GM18951 (cell line): ENCODE measurements at regions not wholly inside any gene's neighbourhood (a gene's known extent, or its start where the extent isn't known, plus 50 kb on each side); places are given as distances from the start of the nearest gene placed in this dataset.
A peak's percentile ranks its signal among the peaks of the same experiment; 100 is the strongest.

Experiments used
- POLR2A ChIP-seq: IDR thresholded peaks from 4 replicates; pipeline ENCODE4 v1.6.1; 2011; ENCODE audit warnings: mild to moderate bottlenecking; ENCODE audit not compliant: insufficient read length, insufficient read depth; ENCODE audit errors: extremely low read depth
- in situ Hi-C: fragments of 300-500 bp; cut with MboI; formaldehyde crosslinking; loops from one replicate; pipeline ENCODE4 v1.12.0; 2022; ENCODE audit warnings: low sequenced_read_pairs, mixed read lengths, inconsistent platforms; ENCODE audit not compliant: unreplicated experiment

- TF ChIP-seq POLR2A = no peak
- in situ Hi-C loops = no loop called here
These were observed 275.3 kb downstream of the PARN start for GRCh38 chr16:14354561-14355351.

GRCh38 chr16:14353340-14353739, 276.7 kb downstream of the PARN start:
- no peak for TF ChIP-seq POLR2A
- in situ Hi-C loops = no loop called here

GRCh38 chr16:14351647-14352046, 278.4 kb downstream of the PARN start:
- no peak for TF ChIP-seq POLR2A
- in situ Hi-C loops = no loop called here

DNA sequence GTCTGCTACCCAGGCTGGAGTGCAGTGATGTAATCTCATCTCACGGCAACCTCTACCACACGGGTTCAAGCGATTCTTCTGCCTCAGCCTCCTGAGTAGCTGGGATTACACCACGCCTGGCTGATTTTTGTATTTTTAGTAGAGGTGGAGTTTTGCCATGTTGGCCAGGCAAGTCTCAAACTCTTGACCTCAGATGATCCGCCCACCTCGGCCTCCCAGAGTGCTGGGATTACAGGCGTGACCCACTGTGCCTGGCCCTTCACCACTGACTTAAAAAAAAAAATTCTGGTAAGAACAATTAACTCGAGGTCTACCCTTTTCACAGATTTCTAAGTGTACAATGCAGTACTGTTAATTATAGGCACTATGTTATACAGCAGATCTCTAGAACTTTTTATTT, 279.4 kb downstream of the PARN start:
- in situ Hi-C loops = no loop called here
- TF ChIP-seq POLR2A = no peak

- in situ Hi-C loops = no loop called here
These were observed 279.0 kb downstream of the MRTFB start for GRCh38 chr16:14350081-14350480.

GRCh38 chr16:14347706-14348105, 276.6 kb downstream of the MRTFB start:
- TF ChIP-seq POLR2A = no peak
- in situ Hi-C loops = no loop called here

More at GRCh38 chr16:14350081-14350480, 279.0 kb downstream of the MRTFB start:
- peak; percentile 19 for TF ChIP-seq POLR2A

DNA sequence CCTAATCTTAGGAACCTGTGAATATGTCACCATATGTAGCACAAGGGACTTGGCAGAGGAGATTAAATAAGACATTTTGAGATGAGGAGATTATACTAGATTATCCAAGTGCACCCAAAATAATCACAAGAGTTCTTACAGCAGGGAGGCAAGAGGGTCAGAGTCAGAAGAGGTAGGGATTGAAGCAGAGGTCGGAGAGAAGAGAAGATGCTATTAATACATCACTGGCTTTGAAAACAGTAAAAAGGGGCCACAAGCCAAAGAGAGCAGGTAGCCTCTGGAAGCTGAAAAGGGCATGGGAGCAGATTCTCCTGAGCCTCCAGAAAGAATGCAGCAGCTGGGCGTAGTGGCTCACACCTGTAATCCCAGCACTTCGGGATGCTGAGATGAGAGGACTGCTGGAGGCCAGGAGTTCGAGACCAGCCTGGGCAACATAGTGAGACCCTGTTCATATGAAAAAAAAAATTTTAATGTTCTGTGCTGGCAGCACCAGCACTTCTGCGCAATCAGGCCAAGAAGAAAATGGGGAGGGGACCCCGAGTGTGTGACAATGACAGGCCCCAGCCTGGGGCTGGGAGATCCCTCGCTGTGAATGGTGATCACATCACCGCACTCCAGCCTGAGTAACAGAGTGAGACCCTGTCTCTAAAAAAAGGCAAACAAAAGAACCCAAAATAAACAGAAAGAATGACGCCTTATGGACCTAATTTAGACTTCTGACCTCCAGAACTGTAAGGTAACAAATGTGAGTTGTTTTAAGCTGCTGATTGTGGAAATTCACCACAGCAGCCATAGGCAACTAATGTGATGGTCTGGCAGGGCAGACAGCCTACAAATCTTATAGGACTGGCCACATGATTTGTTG, 275.4 kb downstream of the MRTFB start:
- no peak for TF ChIP-seq POLR2A
- in situ Hi-C loops = no loop called here

DNA sequence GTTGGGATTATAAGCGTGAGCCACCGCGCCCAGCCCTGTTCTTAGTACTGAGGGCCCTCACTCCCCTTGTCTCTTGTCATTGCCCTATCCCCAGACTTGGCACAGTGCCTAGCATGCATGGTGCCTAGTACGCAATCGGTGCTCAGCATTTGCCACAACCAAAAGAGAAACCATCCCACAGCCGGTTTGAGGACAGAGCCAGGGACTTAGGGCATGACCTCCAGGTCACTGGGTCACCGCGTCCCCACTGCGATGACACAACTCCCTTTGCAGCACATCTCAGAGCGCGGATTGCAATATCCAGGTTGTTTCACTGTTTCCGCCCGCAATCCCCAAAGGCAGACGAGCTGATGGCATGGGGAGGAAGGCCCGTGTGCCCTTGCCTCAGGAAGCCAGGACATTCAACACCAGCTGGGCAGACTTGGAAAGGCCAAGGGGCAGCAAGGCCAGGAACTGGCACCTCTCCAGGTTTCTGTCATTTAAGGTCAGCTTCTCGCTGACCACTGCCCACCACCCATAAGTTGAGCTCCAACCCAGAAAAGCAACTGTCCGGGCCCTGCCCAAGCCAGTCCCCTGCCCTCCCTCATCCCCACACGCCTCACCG, 274.5 kb downstream of the MRTFB start:
- TF ChIP-seq POLR2A = no peak
- in situ Hi-C loops = no loop called here

DNA sequence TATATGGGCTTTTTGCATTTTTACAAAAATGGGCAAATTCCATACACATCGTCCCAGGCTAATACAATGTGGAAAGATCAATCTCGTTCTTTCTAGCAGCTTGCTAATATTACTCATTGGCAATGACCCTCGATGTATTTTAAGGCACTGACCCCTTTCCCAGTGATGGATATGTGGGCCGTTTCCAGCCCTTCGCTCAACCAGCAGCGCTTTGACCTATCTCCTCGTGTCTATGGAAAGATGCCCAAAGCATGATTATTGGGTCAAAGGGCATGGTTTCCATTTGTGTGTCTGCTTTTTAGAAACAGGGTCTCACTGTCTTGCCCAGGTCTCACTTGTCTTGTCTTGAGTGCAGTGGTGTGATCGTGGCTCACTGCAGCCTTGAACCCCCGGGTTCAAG, 273.8 kb downstream of the MRTFB start:
- no peak for TF ChIP-seq POLR2A
- in situ Hi-C loops = no loop called here

DNA sequence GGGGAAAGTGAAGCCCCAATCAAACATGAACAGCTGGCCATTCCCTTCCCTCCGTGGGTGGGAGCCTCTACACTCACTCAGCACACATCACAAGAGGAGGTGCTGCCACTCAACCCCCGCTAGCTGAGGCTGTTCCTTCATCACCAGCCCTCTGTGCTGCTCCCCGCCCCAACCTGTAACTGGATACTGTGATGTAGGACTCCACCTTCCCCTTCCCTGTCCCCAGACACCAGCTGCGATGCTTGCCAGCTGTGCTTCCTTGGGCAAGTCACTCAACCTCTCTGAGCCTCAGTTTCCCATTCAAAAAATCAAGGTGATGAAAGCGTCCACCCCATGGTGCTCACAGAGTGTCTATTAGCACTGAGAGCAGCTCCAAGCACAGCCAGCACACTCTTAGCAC, 273.2 kb downstream of the MRTFB start:
- in situ Hi-C loops = no loop called here
- no peak for TF ChIP-seq POLR2A

DNA sequence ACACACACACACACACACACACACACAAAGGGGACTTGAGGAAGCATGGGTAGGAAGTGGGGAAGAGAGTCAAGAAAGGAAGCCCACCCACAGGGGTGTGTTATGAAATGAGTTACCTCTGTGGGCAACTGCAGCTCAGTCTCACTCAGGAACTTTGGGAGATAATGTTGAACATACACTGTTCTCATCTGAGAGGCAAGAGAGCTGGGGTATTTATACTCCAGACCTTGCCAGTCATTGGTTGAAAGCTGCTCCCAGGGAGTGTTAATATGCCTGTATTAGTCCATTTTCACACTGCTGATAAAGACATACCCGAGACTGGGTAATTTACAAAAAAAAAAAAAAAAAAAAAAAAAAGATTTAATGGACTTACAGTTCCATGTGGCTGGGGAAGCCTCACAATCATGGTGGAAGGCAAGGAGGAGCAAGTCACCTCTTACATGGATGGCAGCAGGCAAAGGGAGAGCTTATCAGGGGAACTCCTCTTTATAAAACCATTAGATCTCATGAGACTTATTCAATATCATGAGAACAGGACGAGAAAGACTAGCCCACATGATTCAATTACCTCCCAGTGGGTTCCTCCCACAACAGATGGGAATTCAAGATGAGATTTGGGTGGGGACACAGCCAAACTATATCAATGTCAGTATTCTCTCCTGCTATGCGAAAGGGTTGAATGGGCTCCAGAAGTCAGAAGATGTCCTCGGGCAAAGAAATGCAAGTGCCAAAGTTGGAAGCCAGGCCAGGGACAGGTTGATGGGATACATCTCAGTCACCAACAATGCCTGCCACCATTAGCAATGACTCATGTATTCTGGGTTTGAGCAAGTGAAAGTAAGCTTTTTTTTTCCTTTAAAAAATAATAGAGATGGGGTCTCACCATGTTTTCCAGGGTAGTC, 270.5 kb downstream of the MRTFB start:
- no peak for TF ChIP-seq POLR2A
- in situ Hi-C loops = no loop called here

- no peak for TF ChIP-seq POLR2A
- in situ Hi-C loops = no loop called here
These were observed 268.6 kb downstream of the MRTFB start for GRCh38 chr16:14339694-14340093.
